ENCODE measurements at regions not wholly inside any gene's neighbourhood (a gene's known extent, or its start where the extent isn't known, plus 50 kb on each side); places are given as distances from the start of the nearest gene placed in this dataset.

DNA sequence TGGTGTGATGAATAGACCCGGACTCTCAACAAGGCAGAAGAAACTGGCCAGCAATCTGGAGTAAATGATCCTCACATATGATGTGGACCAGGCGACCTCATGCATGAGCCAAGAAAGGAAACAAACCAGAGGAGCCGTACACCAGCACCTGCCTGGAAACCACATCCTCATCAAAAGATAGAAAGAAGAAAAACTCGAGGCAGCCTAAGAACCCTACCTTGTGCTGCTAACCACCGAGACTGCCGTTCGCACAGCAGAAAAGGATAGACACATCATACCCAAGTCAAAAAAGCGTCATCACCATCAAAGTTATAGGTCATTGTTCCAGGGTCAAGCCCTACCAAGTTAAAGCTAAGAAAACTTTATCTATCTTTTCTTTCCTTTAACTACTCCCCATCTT lies 66.7 kb downstream of the RESF1 start (continued):
- TF ChIP-seq, protein P1, sequence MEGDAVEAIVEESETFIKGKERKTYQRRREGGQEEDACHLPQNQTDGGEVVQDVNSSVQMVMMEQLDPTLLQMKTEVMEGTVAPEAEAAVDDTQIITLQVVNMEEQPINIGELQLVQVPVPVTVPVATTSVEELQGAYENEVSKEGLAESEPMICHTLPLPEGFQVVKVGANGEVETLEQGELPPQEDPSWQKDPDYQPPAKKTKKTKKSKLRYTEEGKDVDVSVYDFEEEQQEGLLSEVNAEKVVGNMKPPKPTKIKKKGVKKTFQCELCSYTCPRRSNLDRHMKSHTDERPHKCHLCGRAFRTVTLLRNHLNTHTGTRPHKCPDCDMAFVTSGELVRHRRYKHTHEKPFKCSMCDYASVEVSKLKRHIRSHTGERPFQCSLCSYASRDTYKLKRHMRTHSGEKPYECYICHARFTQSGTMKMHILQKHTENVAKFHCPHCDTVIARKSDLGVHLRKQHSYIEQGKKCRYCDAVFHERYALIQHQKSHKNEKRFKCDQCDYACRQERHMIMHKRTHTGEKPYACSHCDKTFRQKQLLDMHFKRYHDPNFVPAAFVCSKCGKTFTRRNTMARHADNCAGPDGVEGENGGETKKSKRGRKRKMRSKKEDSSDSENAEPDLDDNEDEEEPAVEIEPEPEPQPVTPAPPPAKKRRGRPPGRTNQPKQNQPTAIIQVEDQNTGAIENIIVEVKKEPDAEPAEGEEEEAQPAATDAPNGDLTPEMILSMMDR (IDR thresholded peaks at IDR 0.05 in 2 of 3, conservative IDR thresholded peaks at IDR 0.05 in 1 of 3; ENCODE audit: control insufficient read depth in 2 of 3, extremely low read depth in 1 of 3, insufficient read depth in 1 of 3, low read depth in 3 of 3, low read length in 3 of 3) = no peak
- TF ChIP-seq CREM (IDR thresholded peaks at IDR 0.05; ENCODE audit: low read depth) (0 out of 2 replicates have a peak, but pooled peaks have one; percentile 8), PAX5 (IDR thresholded peaks at IDR 0.05; ENCODE audit: borderline replicate concordance, low read depth, low read length) (0 out of 2 replicates have a peak, but pooled peaks have one; percentile 33), GATAD2B (conservative IDR thresholded peaks at IDR 0.05; ENCODE audit: low read depth) (no peak), NR2F1 (conservative IDR thresholded peaks at IDR 0.05) (no peak; the same call in 1 of the 2 replicates), POU2F2 (IDR thresholded peaks at IDR 0.05; ENCODE audit: borderline replicate concordance, low read depth, low read length) (no peak), JUNB (IDR thresholded peaks at IDR 0.05) (no peak), NFXL1 (IDR thresholded peaks at IDR 0.05; ENCODE audit: borderline replicate concordance) (no peak), ZNF384 (IDR thresholded peaks at IDR 0.05; ENCODE audit: borderline replicate concordance, low read depth, low read length) (no peak), FOS (IDR thresholded peaks at IDR 0.05; ENCODE audit: borderline replicate concordance, extremely low read depth, insufficient read length) (no peak), ETV6 (conservative IDR thresholded peaks at IDR 0.05 in 1 of 2, IDR thresholded peaks at IDR 0.05 in 1 of 2; ENCODE audit: borderline replicate concordance in 1 of 2, low read depth in 1 of 2) (no peak), PAX8 (IDR thresholded peaks at IDR 0.05) (no peak), TCF12 (IDR thresholded peaks at IDR 0.05; ENCODE audit: low read depth, low read length) (peak; percentile 75; the same call in 1 of the 2 replicates)
- TF ChIP-seq, protein P2, sequence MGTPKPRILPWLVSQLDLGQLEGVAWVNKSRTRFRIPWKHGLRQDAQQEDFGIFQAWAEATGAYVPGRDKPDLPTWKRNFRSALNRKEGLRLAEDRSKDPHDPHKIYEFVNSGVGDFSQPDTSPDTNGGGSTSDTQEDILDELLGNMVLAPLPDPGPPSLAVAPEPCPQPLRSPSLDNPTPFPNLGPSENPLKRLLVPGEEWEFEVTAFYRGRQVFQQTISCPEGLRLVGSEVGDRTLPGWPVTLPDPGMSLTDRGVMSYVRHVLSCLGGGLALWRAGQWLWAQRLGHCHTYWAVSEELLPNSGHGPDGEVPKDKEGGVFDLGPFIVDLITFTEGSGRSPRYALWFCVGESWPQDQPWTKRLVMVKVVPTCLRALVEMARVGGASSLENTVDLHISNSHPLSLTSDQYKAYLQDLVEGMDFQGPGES (IDR thresholded peaks at IDR 0.05) = no peak
- TF ChIP-seq, protein P3, sequence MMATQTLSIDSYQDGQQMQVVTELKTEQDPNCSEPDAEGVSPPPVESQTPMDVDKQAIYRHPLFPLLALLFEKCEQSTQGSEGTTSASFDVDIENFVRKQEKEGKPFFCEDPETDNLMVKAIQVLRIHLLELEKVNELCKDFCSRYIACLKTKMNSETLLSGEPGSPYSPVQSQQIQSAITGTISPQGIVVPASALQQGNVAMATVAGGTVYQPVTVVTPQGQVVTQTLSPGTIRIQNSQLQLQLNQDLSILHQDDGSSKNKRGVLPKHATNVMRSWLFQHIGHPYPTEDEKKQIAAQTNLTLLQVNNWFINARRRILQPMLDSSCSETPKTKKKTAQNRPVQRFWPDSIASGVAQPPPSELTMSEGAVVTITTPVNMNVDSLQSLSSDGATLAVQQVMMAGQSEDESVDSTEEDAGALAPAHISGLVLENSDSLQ (IDR thresholded peaks at IDR 0.05) = no peak
- TF ChIP-seq, protein P4, sequence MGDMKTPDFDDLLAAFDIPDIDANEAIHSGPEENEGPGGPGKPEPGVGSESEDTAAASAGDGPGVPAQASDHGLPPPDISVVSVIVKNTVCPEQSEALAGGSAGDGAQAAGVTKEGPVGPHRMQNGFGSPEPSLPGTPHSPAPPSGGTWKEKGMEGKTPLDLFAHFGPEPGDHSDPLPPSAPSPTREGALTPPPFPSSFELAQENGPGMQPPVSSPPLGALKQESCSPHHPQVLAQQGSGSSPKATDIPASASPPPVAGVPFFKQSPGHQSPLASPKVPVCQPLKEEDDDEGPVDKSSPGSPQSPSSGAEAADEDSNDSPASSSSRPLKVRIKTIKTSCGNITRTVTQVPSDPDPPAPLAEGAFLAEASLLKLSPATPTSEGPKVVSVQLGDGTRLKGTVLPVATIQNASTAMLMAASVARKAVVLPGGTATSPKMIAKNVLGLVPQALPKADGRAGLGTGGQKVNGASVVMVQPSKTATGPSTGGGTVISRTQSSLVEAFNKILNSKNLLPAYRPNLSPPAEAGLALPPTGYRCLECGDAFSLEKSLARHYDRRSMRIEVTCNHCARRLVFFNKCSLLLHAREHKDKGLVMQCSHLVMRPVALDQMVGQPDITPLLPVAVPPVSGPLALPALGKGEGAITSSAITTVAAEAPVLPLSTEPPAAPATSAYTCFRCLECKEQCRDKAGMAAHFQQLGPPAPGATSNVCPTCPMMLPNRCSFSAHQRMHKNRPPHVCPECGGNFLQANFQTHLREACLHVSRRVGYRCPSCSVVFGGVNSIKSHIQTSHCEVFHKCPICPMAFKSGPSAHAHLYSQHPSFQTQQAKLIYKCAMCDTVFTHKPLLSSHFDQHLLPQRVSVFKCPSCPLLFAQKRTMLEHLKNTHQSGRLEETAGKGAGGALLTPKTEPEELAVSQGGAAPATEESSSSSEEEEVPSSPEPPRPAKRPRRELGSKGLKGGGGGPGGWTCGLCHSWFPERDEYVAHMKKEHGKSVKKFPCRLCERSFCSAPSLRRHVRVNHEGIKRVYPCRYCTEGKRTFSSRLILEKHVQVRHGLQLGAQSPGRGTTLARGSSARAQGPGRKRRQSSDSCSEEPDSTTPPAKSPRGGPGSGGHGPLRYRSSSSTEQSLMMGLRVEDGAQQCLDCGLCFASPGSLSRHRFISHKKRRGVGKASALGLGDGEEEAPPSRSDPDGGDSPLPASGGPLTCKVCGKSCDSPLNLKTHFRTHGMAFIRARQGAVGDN (IDR thresholded peaks at IDR 0.05) = peak; percentile 32; the same call in 1 of the 2 replicates
- TF ChIP-seq, protein P5, sequence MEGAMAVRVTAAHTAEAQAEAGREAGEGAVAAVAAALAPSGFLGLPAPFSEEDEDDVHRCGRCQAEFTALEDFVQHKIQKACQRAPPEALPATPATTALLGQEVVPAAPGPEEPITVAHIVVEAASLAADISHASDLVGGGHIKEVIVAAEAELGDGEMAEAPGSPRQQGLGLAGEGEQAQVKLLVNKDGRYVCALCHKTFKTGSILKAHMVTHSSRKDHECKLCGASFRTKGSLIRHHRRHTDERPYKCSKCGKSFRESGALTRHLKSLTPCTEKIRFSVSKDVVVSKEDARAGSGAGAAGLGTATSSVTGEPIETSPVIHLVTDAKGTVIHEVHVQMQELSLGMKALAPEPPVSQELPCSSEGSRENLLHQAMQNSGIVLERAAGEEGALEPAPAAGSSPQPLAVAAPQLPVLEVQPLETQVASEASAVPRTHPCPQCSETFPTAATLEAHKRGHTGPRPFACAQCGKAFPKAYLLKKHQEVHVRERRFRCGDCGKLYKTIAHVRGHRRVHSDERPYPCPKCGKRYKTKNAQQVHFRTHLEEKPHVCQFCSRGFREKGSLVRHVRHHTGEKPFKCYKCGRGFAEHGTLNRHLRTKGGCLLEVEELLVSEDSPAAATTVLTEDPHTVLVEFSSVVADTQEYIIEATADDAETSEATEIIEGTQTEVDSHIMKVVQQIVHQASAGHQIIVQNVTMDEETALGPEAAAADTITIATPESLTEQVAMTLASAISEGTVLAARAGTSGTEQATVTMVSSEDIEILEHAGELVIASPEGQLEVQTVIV (IDR thresholded peaks at IDR 0.05; ENCODE audit: borderline replicate concordance, partially characterized antibody) = no peak
- TF ChIP-seq, protein P6, sequence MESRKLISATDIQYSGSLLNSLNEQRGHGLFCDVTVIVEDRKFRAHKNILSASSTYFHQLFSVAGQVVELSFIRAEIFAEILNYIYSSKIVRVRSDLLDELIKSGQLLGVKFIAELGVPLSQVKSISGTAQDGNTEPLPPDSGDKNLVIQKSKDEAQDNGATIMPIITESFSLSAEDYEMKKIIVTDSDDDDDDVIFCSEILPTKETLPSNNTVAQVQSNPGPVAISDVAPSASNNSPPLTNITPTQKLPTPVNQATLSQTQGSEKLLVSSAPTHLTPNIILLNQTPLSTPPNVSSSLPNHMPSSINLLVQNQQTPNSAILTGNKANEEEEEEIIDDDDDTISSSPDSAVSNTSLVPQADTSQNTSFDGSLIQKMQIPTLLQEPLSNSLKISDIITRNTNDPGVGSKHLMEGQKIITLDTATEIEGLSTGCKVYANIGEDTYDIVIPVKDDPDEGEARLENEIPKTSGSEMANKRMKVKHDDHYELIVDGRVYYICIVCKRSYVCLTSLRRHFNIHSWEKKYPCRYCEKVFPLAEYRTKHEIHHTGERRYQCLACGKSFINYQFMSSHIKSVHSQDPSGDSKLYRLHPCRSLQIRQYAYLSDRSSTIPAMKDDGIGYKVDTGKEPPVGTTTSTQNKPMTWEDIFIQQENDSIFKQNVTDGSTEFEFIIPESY (IDR thresholded peaks at IDR 0.05) = no peak

Data from GM12878 (cell line).